H1 (cell line): ENCODE measurements at regions not wholly inside any gene's neighbourhood (a gene's known extent, or its start where the extent isn't known, plus 50 kb on each side); places are given as distances from the start of the nearest gene placed in this dataset.

ENCODE experiments used
- CTCF ChIA-PET: fragments of 300-600 bp; sonication (Branson Sonifier 250); formaldehyde crosslinking; loops from one replicate; lab custom pipeline; 2021; ENCODE audit not compliant: partially characterized antibody; lab: Charles Lee
- POLR2A ChIA-PET: fragments of 300-600 bp; sonication (Branson Sonifier 250); formaldehyde crosslinking; loops from one replicate; lab custom pipeline; 2021; ENCODE audit warnings: inconsistent platforms; ENCODE audit not compliant: partially characterized antibody; lab: Charles Lee
- DNase-seq, 2 experiments: peaks; one replicate each; pipeline versions ENCODE4 v3.0.0 to v3.0.0-alpha.2; 2010 to 2022; ENCODE audit warnings: low spot score in 2 of 2, low read depth in 1 of 2, mixed read lengths in 1 of 2
- FAIRE-seq: peaks from 2 replicates; lab custom pipeline; 2011; peaks lifted over from hg19 to GRCh38; lab: Jason Lieb, UNC
- H2AFZ ChIP-seq: 2 replicates; pipeline ENCODE4 v1.8.1; 2012; ENCODE audit warnings: low read length, inconsistent platforms
- H2AK5ac ChIP-seq: 2 replicates; pipeline ENCODE4 v1.6.1; 2013; ENCODE audit warnings: low read depth, low read length
- H2BK120ac ChIP-seq: replicated peaks from 2 replicates; pipeline ENCODE3; 2013; ENCODE audit warnings: low read depth, low read length, inconsistent platforms
- H2BK12ac ChIP-seq: 2 replicates; pipeline ENCODE4 v1.6.1; 2013; ENCODE audit warnings: low read depth, low read length
- H2BK15ac ChIP-seq: 2 replicates; pipeline ENCODE4 v1.6.1; 2013; ENCODE audit warnings: low read length
- H2BK20ac ChIP-seq: 2 replicates; pipeline ENCODE4 v1.6.1; 2013; ENCODE audit warnings: low read length
- H2BK5ac ChIP-seq: 2 replicates; pipeline ENCODE4 v1.6.1; 2013; ENCODE audit warnings: low read depth, low read length
- H3K14ac ChIP-seq: 2 replicates; pipeline ENCODE4 v1.6.1; 2013; ENCODE audit warnings: inconsistent platforms; ENCODE audit not compliant: insufficient read length
- H3K18ac ChIP-seq: 2 replicates; pipeline ENCODE4 v1.6.1; 2013; ENCODE audit warnings: low read length; ENCODE audit errors: extremely low read depth
- H3K23ac ChIP-seq: 2 replicates; pipeline ENCODE4 v1.6.1; 2013; ENCODE audit warnings: inconsistent platforms; ENCODE audit not compliant: insufficient read length
- H3K23me2 ChIP-seq: 2 replicates; pipeline ENCODE4 v1.6.1; 2013; ENCODE audit warnings: low read depth, low read length
- H3K27ac ChIP-seq: 2 replicates; pipeline ENCODE4 v1.6.1; 2011; ENCODE audit warnings: low read depth, low read length, inconsistent platforms
- H3K27me3 ChIP-seq, 4 experiments: replicated peaks in 1 of 4; 1 replicate in 1 of 4; 2 replicates in 3 of 4; pipeline versions ENCODE4 v1.6.1 to v1.8.1; 2011 to 2013; ENCODE audit warnings: low read length in 3 of 4, mild to moderate bottlenecking in 3 of 4, inconsistent platforms in 2 of 4, mixed read lengths in 2 of 4, moderate library complexity in 1 of 4; ENCODE audit not compliant: control insufficient read depth in 3 of 4, insufficient read depth in 3 of 4; ENCODE audit errors: extremely low read depth in 1 of 4
- H3K36me3 ChIP-seq, 4 experiments: 2 replicates each; pipeline versions ENCODE4 v1.6.1 to v1.8.1; 2011 to 2013; ENCODE audit warnings: mild to moderate bottlenecking in 4 of 4, low read length in 3 of 4, moderate library complexity in 2 of 4, control low read depth in 1 of 4, inconsistent platforms in 1 of 4; ENCODE audit not compliant: insufficient read depth in 4 of 4, control insufficient read depth in 2 of 4
- H3K4ac ChIP-seq: replicated peaks from 2 replicates; pipeline ENCODE3; 2013; ENCODE audit warnings: low read length, low read depth, mixed read lengths, inconsistent platforms; ENCODE audit not compliant: insufficient read length
- H3K4me1 ChIP-seq, 4 experiments: replicated peaks in 1 of 4; 1 replicate in 1 of 4; 2 replicates in 3 of 4; pipeline versions ENCODE4 v1.6.1 to v1.8.1; 2011 to 2013; ENCODE audit warnings: low read length in 3 of 4, inconsistent platforms in 2 of 4, mixed read lengths in 1 of 4; ENCODE audit not compliant: insufficient read depth in 4 of 4, control insufficient read depth in 3 of 4
- H3K4me2 ChIP-seq, 2 experiments: 2 replicates each; pipeline versions ENCODE4 v1.6.1 to v1.8.1; 2011 to 2013; ENCODE audit warnings: low read depth in 2 of 2, low read length in 2 of 2, control low read depth in 1 of 2, inconsistent platforms in 1 of 2, mild to moderate bottlenecking in 1 of 2; ENCODE audit not compliant: insufficient read depth in 1 of 2
- H3K4me3 ChIP-seq, 4 experiments: fragments of 200-600, 300-600 bp in 1 of 4; sonication (generic), shearing (Covaris generic), sonication (Bioruptor Twin) in 1 of 4; 2 replicates each; pipeline versions ENCODE4 v1.5.1 to v1.8.1; 2011 to 2016; ENCODE audit warnings: low read length in 4 of 4, low read depth in 3 of 4, control low read depth in 2 of 4, inconsistent platforms in 2 of 4, mild to moderate bottlenecking in 2 of 4, mixed read lengths in 1 of 4, moderate library complexity in 1 of 4; ENCODE audit not compliant: insufficient read depth in 2 of 4; ENCODE audit errors: extremely low read depth in 1 of 4
- H3K56ac ChIP-seq: replicated peaks from 2 replicates; pipeline ENCODE3; 2013; ENCODE audit warnings: low read depth, mild to moderate bottlenecking, mixed read lengths, low read length, inconsistent platforms; ENCODE audit not compliant: insufficient read length
- H3K79me1 ChIP-seq: 2 replicates; pipeline ENCODE4 v1.6.1; 2013; ENCODE audit warnings: low read depth, low read length, control low read depth
- H3K79me2 ChIP-seq, 2 experiments: 2 replicates each; pipeline versions ENCODE4 v1.6.1 to v1.8.1; 2012 to 2013; ENCODE audit warnings: low read length in 2 of 2, mild to moderate bottlenecking in 2 of 2, inconsistent platforms in 1 of 2; ENCODE audit not compliant: insufficient read depth in 2 of 2, control insufficient read depth in 1 of 2
- H3K9ac ChIP-seq, 4 experiments: replicated peaks in 1 of 4; 1 replicate in 1 of 4; 2 replicates in 3 of 4; pipeline versions ENCODE4 v1.6.1 to v1.8.1; 2011 to 2013; ENCODE audit warnings: low read depth in 3 of 4, low read length in 3 of 4, control low read depth in 2 of 4, mild to moderate bottlenecking in 2 of 4, moderate library complexity in 2 of 4, inconsistent platforms in 1 of 4; ENCODE audit errors: extremely low read depth in 1 of 4
- H3K9me3 ChIP-seq, 2 experiments: 2 replicates each; pipeline versions ENCODE4 v1.6.1 to v1.8.1; 2012 to 2013; ENCODE audit warnings: mild to moderate bottlenecking in 2 of 2, moderate library complexity in 2 of 2, control low read depth in 1 of 2, inconsistent platforms in 1 of 2, low read depth in 1 of 2, low read length in 1 of 2, mixed read lengths in 1 of 2; ENCODE audit not compliant: insufficient read depth in 2 of 2
- H4K20me1 ChIP-seq, 2 experiments: replicated peaks in 1 of 2; 2 replicates each; pipeline versions ENCODE3 to v1.8.1; 2011 to 2013; ENCODE audit warnings: inconsistent platforms in 2 of 2, low read length in 2 of 2, mild to moderate bottlenecking in 1 of 2; ENCODE audit not compliant: insufficient read depth in 2 of 2, control insufficient read depth in 1 of 2
- H4K5ac ChIP-seq: 2 replicates; pipeline ENCODE4 v1.6.1; 2013; ENCODE audit warnings: low read length, low read depth, mixed read lengths, inconsistent platforms; ENCODE audit not compliant: insufficient read length
- H4K8ac ChIP-seq: 2 replicates; pipeline ENCODE4 v1.8.0; 2013; ENCODE audit warnings: mild to moderate bottlenecking, moderate library complexity, low read length, inconsistent platforms; ENCODE audit not compliant: insufficient read depth; ENCODE audit errors: extremely low read depth
- H4K91ac ChIP-seq: replicated peaks from 2 replicates; pipeline ENCODE3; 2013; ENCODE audit warnings: low read length, mixed read lengths, inconsistent platforms; ENCODE audit not compliant: insufficient read length
- ASH2L ChIP-seq: fragments of 200-600, 300-600 bp; sonication (generic); IDR thresholded peaks from one replicate; pipeline ENCODE4 v1.7.1; 2017; ENCODE audit warnings: low read length
- BACH1 ChIP-seq: IDR thresholded peaks from 2 replicates; pipeline ENCODE4 v1.6.1; 2012; ENCODE audit warnings: low read length, improper control_type of control experiment
- CTBP2 ChIP-seq: IDR thresholded peaks from 2 replicates; pipeline ENCODE4 v1.7.0; 2011; ENCODE audit warnings: borderline replicate concordance, mild to moderate bottlenecking, moderate library complexity, mixed read lengths, low read length; ENCODE audit not compliant: insufficient read depth, insufficient read length
- WGBS, 2 experiments: shearing (Covaris generic) in 1 of 2; methylation state at CpG; one replicate each; pipeline versions ENCODE4 v1.1.6 to v1.1.7; 2013 to 2015; ENCODE audit warnings: low lambda C conversion rate in 2 of 2, mixed read lengths in 2 of 2, inconsistent platforms in 1 of 2, low coverage in 1 of 2, missing lambda C conversion rate in 1 of 2; ENCODE audit not compliant: insufficient replicate concordance in 2 of 2, insufficient coverage in 1 of 2, insufficient read length in 1 of 2; ENCODE audit errors: extremely low coverage in 1 of 2, missing lambda C conversion rate in 1 of 2; 5-methylcytosine and 5-hydroxymethylcytosine counted together

GRCh38 chr1:29669158-29669871, 433.0 kb downstream of the PTPRU start:
- Histone ChIP-seq H2BK20ac (no peak overlapping the region), H4K20me1 (no peaks in the 10 kb centered on the region), H3K14ac (no peak overlapping the region), H4K5ac (no peak overlapping the region), H3K27me3 (no peaks in the 10 kb centered on the region), H2AFZ (0 out of 2 replicates have a peak overlapping the region, but pooled peaks have one; percentile 12), H3K4me1 (peaks cover 0 to 2% (median 0%) of the 10 kb centered on the region in 4 experiments; a peak in 2 of 7 replicates), H2BK120ac (no peak overlapping the region), H4K91ac (no peak overlapping the region), H3K18ac (no peak overlapping the region), H2BK12ac (no peak overlapping the region), H4K8ac (no peak overlapping the region; the same call in 1 of the 2 replicates), H3K9ac (no peak overlapping the region), H3K79me1 (no peaks in the 10 kb centered on the region), H3K4me2 (no peak overlapping the region), H3K4me3 (no peak overlapping the region), H3K9me3 (no peaks in the 10 kb centered on the region), H3K27ac (no peak overlapping the region), H3K4ac (no peak overlapping the region), H2BK15ac (no peak overlapping the region), H3K56ac (no peak overlapping the region), H3K23me2 (no peaks in the 10 kb centered on the region), H2AK5ac (no peak overlapping the region), H2BK5ac (no peak overlapping the region), H3K36me3 (no peaks in the 10 kb centered on the region), H3K23ac (no peak overlapping the region), H3K79me2 (no peaks in the 10 kb centered on the region)
- ChIA-PET CTCF (interaction anchor here (0.7 to 3.9 kb wide), 2 partner anchors 14 to 35 kb away, joined by 3 to 22 read pairs; no protein-coding TSS in a partner anchor), POLR2A (interaction anchor here (1.7 kb wide), 1 partner anchor 30 kb away, joined by 3 read pairs; no protein-coding TSS in a partner anchor)
- FAIRE-seq: no peak
- 82% methylated on average over 10 of the region's 10 CpGs; no CpG with 5 or more reads in 1 of the 2 experiments for WGBS, 2 experiments
- TF ChIP-seq BACH1 (no peak), CTBP2 (no peak), ASH2L (no peak)
- DNase-seq: peak in 1 of 2 experiments; percentile 23
